Spleen (tissue), 7 donors: ENCODE measurements at regions not wholly inside any gene's neighbourhood (a gene's known extent, or its start where the extent isn't known, plus 50 kb on each side); places are given as distances from the start of the nearest gene placed in this dataset.

Experiments used
- POLR2A ChIP-seq, 3 donors: fragments of 450-650 bp; IDR thresholded peaks; one replicate each; pipeline ENCODE4 v1.5.1; 2017; ENCODE audit warnings: antibody characterized with exemption in 3 of 3, mild to moderate bottlenecking in 1 of 3
- TF ChIP-seq, protein P1 (sequence below), 11 experiments: fragments of 200-600 bp in 7 of 11; fragments of 450-650 bp in 4 of 11; sonication (generic) in 4 of 11; IDR thresholded peaks in 8 of 11; conservative IDR thresholded peaks in 3 of 11; 1 replicate in 7 of 11; 2 replicates in 4 of 11; pipeline versions ENCODE4 v1.4.0 to v1.8.0; 2016 to 2021; ENCODE audit warnings: antibody characterized with exemption in 11 of 11, inconsistent platforms in 4 of 11, mild to moderate bottlenecking in 1 of 11
- donor health status: DM: no; HTN: no; CAD: no; lungs with moderate emphysema.
- donor health status: DM: no; HTN: no; CAD: no.
- donor health status: DM: no; HTN: no; CAD: no.

DNA sequence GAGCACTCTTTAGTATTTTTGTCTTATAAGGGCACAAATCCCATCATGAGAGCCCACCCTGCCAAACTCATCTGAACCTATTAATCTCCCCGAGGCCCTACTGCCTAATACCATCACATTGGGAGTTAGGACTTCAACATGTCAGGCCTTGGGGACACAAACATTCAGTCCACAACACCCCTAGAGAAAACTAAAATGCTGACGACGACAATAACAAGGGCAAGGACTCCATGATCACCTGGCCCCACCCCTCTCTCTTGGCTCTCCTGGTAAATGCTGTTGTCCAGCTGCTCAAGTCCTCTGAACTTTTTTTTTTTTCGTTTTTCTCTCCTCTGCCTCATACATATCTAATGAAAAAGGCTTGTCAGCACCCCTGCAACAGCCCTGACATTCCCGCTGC, 118.8 kb upstream of the MKI67 start:
- TF ChIP-seq, protein P1, sequence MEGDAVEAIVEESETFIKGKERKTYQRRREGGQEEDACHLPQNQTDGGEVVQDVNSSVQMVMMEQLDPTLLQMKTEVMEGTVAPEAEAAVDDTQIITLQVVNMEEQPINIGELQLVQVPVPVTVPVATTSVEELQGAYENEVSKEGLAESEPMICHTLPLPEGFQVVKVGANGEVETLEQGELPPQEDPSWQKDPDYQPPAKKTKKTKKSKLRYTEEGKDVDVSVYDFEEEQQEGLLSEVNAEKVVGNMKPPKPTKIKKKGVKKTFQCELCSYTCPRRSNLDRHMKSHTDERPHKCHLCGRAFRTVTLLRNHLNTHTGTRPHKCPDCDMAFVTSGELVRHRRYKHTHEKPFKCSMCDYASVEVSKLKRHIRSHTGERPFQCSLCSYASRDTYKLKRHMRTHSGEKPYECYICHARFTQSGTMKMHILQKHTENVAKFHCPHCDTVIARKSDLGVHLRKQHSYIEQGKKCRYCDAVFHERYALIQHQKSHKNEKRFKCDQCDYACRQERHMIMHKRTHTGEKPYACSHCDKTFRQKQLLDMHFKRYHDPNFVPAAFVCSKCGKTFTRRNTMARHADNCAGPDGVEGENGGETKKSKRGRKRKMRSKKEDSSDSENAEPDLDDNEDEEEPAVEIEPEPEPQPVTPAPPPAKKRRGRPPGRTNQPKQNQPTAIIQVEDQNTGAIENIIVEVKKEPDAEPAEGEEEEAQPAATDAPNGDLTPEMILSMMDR (IDR thresholded peaks at IDR 0.05 in 8 of 11, conservative IDR thresholded peaks at IDR 0.05 in 3 of 11): no peak
- no peak for TF ChIP-seq POLR2A (IDR thresholded peaks at IDR 0.05)
